ENCODE measurements at regions not wholly inside any gene's neighbourhood (a gene's known extent, or its start where the extent isn't known, plus 50 kb on each side); places are given as distances from the start of the nearest gene placed in this dataset.

DNA sequence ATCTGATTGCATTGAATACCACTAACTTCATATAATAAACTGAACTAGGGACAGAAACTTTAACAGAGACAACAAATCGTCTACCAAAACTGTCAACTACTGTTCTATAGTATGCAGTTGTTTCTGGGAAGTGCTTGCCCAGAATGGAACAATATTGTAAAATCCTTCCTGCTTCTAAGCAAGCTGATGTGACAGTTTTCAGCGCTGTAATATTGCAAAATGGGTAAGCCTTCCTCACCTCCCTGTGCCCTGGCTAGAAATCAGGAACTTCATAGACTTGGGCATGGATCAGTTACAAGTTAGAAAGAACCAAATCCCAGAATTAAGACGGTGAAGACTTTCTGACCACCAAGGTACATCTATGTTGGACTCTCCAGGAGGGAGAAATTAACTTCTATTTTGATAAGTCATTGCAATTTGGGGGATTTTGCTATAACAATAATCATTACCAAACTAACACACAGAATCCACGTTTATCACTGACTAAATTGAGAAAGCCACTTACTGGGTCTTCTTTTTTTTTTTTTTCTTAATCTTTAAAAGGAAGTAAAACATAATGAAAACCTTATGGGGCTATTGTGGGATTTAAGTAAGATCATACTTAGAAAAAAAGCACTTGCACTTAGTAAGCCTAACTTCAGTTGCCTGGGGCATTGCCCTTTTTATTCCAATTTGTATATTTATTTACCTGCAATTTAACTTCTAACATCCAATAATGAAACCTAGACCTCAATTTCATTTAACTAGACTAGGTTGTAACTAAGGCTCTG lies 261.5 kb downstream of the TRIB2 start:
- TF ChIP-seq, protein P1, sequence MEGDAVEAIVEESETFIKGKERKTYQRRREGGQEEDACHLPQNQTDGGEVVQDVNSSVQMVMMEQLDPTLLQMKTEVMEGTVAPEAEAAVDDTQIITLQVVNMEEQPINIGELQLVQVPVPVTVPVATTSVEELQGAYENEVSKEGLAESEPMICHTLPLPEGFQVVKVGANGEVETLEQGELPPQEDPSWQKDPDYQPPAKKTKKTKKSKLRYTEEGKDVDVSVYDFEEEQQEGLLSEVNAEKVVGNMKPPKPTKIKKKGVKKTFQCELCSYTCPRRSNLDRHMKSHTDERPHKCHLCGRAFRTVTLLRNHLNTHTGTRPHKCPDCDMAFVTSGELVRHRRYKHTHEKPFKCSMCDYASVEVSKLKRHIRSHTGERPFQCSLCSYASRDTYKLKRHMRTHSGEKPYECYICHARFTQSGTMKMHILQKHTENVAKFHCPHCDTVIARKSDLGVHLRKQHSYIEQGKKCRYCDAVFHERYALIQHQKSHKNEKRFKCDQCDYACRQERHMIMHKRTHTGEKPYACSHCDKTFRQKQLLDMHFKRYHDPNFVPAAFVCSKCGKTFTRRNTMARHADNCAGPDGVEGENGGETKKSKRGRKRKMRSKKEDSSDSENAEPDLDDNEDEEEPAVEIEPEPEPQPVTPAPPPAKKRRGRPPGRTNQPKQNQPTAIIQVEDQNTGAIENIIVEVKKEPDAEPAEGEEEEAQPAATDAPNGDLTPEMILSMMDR (IDR thresholded peaks at IDR 0.05), result no peak
- H3K4me3 ChIP-seq (ENCODE audit: low read length), result no peak overlapping the region
- Mint-ChIP-seq H3K27me3 (ENCODE audit: low read depth in 2 of 2) (peaks cover 6 to 8% of the 10 kb centered on the region in 2 donors), H3K4me1 (peaks cover 0 to 3% of the 10 kb centered on the region in 2 donors), H3K36me3 (no peaks in the 10 kb centered on the region), H3K27ac (no peak overlapping the region), H3K9me3 (peaks cover 0 to 2% of the 10 kb centered on the region in 2 donors), H3K4me3 (no peak overlapping the region)
- no peaks in the 10 kb centered on the region for H3K36me3 ChIP-seq (ENCODE audit: control insufficient read depth, insufficient read depth, low read length)
- DNase-seq, result no peak
- no peak for ATAC-seq
- 20% methylated on average over 2 of the region's 4 CpGs for WGBS (ENCODE audit: insufficient coverage)
- H3K27me3 ChIP-seq (ENCODE audit: control insufficient read depth, insufficient read depth, low read length), result no peaks in the 10 kb centered on the region
- intact Hi-C loops (cut with micrococcal nuclease), result no loop called here
- no peaks in the 10 kb centered on the region for H3K4me1 ChIP-seq (ENCODE audit: control insufficient read depth, insufficient read depth, low read length)
- no peak overlapping the region for H3K27ac ChIP-seq (ENCODE audit: low read length)
- H3K9me3 ChIP-seq (ENCODE audit: control insufficient read depth, insufficient read depth, low read length), result no peaks in the 10 kb centered on the region

DNA sequence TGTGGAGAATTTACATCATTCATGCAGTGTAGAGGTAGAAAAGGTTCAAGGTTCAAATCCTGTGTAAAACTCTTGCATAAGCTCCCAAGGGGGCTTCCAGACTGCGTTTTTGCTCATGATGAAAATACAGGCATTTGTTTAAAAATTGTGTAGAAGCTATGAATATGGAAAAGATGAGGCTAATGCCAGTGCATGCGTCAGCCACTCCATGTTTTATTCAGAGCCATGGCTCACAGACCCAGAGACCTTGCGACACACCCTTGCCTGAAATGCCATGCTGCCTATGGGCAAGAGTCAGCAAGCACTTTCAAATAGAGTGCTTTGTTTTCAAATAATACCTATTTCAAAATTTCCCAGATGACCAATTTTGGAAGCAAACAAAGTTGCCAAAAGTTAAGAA lies 262.3 kb downstream of the TRIB2 start:
- H3K36me3 Mint-ChIP-seq, result no peaks in the 10 kb centered on the region
- 97% methylated on average over 3 of the region's 3 CpGs for WGBS (ENCODE audit: insufficient coverage)
- H3K4me1 Mint-ChIP-seq, result peaks cover 0 to 5% of the 10 kb centered on the region in 2 donors
- DNase-seq, result no peak
- H3K9me3 Mint-ChIP-seq, result no peaks in the 10 kb centered on the region
- H3K27ac ChIP-seq (ENCODE audit: low read length), result no peak overlapping the region
- H3K27me3 Mint-ChIP-seq (ENCODE audit: low read depth in 2 of 2), result peaks cover 6 to 8% of the 10 kb centered on the region in 2 donors
- H3K27me3 ChIP-seq (ENCODE audit: control insufficient read depth, insufficient read depth, low read length), result no peaks in the 10 kb centered on the region
- no peak overlapping the region for H3K27ac Mint-ChIP-seq
- TF ChIP-seq, protein P1 (IDR thresholded peaks at IDR 0.05), result no peak
- H3K36me3 ChIP-seq (ENCODE audit: control insufficient read depth, insufficient read depth, low read length), result no peaks in the 10 kb centered on the region
- H3K9me3 ChIP-seq (ENCODE audit: control insufficient read depth, insufficient read depth, low read length), result no peaks in the 10 kb centered on the region
- ATAC-seq, result no peak
- intact Hi-C loops (cut with micrococcal nuclease), result no loop called here
- H3K4me1 ChIP-seq (ENCODE audit: control insufficient read depth, insufficient read depth, low read length), result no peaks in the 10 kb centered on the region
- H3K4me3 Mint-ChIP-seq, result no peak overlapping the region
- no peak overlapping the region for H3K4me3 ChIP-seq (ENCODE audit: low read length)

DNA sequence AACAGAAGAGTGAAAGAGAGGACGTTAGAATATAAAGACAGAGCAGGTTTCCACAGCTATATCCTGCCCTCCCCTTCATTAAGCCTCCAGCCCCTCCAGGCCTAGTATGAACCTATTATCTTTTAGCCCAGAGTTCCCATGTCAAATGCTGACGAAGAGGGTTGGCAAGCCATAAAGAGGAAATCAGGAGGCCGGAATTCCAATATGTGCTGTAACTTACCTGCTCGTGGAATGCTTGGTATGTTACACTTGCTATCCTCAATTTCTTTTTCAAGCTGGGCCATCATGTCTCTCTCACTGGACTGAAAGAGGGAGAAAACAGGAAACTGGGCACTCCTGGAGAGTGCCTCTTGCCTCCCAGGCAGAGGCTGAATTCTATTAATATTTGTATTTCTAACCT lies 264.1 kb downstream of the TRIB2 start:
- Mint-ChIP-seq H3K9me3 (no peaks in the 10 kb centered on the region), H3K27me3 (ENCODE audit: low read depth in 2 of 2) (peaks cover under 1 to 6% of the 10 kb centered on the region in 2 donors), H3K36me3 (no peaks in the 10 kb centered on the region), H3K27ac (no peak overlapping the region), H3K4me1 (peaks cover 0 to 5% of the 10 kb centered on the region in 2 donors), H3K4me3 (no peak overlapping the region)
- no peaks in the 10 kb centered on the region for H3K4me1 ChIP-seq (ENCODE audit: control insufficient read depth, insufficient read depth, low read length)
- intact Hi-C loops (cut with micrococcal nuclease), result no loop called here
- TF ChIP-seq, protein P1 (IDR thresholded peaks at IDR 0.05), result no peak
- H3K4me3 ChIP-seq (ENCODE audit: low read length), result no peak overlapping the region
- no peaks in the 10 kb centered on the region for H3K36me3 ChIP-seq (ENCODE audit: control insufficient read depth, insufficient read depth, low read length)
- H3K27ac ChIP-seq (ENCODE audit: low read length), result no peak overlapping the region
- H3K27me3 ChIP-seq (ENCODE audit: control insufficient read depth, insufficient read depth, low read length), result no peaks in the 10 kb centered on the region
- DNase-seq, result no peak
- no peak for ATAC-seq
- H3K9me3 ChIP-seq (ENCODE audit: control insufficient read depth, insufficient read depth, low read length), result no peaks in the 10 kb centered on the region
- WGBS (ENCODE audit: insufficient coverage), result 33% methylated on average over 3 of the region's 4 CpGs

DNA sequence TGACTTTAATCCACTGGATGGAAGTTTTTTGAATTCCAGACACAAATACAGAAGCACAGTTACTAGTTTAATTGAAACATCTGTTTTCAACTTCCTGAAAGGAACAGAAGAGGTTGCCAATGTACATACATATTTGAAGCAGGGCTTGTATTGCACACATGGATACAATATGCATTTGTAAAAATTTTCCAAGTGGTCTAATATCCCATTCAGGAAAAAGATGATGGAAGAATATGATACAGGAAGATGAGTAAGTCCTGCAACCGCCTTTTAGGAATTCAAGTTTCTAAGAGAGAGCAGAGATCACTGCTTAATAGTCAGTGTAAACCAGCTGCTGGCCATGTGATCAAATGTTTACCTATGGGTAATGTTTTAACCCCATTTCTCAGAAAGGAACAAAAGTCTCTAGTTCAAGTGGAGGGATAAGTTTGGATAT lies 265.4 kb downstream of the TRIB2 start:
- no peaks in the 10 kb centered on the region for H3K9me3 ChIP-seq (ENCODE audit: control insufficient read depth, insufficient read depth, low read length)
- 62% methylated on average over 1 of the region's 1 CpG for WGBS (ENCODE audit: insufficient coverage)
- H3K36me3 ChIP-seq (ENCODE audit: control insufficient read depth, insufficient read depth, low read length), result no peaks in the 10 kb centered on the region
- H3K9me3 Mint-ChIP-seq, result no peaks in the 10 kb centered on the region
- H3K4me3 ChIP-seq (ENCODE audit: low read length), result no peak overlapping the region
- no peak overlapping the region for H3K4me3 Mint-ChIP-seq
- peaks cover 2 to 6% of the 10 kb centered on the region in 2 donors for H3K4me1 Mint-ChIP-seq
- H3K27ac ChIP-seq (ENCODE audit: low read length), result no peak overlapping the region
- no peaks in the 10 kb centered on the region for H3K27me3 ChIP-seq (ENCODE audit: control insufficient read depth, insufficient read depth, low read length)
- DNase-seq (no peak), ATAC-seq (no peak)
- intact Hi-C loops (cut with micrococcal nuclease), result no loop called here
- H3K27ac Mint-ChIP-seq, result no peak overlapping the region
- TF ChIP-seq, protein P1 (IDR thresholded peaks at IDR 0.05), result no peak
- H3K36me3 Mint-ChIP-seq, result no peaks in the 10 kb centered on the region
- H3K4me1 ChIP-seq (ENCODE audit: control insufficient read depth, insufficient read depth, low read length), result no peaks in the 10 kb centered on the region
- peaks cover 0 to 6% of the 10 kb centered on the region in 2 donors for H3K27me3 Mint-ChIP-seq (ENCODE audit: low read depth in 2 of 2)

Measured in natural killer cell (primary cell).